Transverse colon (tissue), 4 donors: ENCODE measurements at regions not wholly inside any gene's neighbourhood (a gene's known extent, or its start where the extent isn't known, plus 50 kb on each side); places are given as distances from the start of the nearest gene placed in this dataset.

Experiments
- DNase-seq: peaks from one replicate; pipeline ENCODE4 v3.0.0-alpha.2; 2019
- H3K27ac ChIP-seq, 4 donors: fragments of 200-600 bp; sonication (generic); 2 replicates each; pipeline ENCODE4 v1.5.1; 2016 to 2018; ENCODE audit warnings: inconsistent platforms in 4 of 4
- H3K27me3 ChIP-seq: fragments of 200-600 bp; sonication (generic); 2 replicates; pipeline ENCODE4 v1.5.1; 2017; ENCODE audit warnings: inconsistent platforms
- H3K36me3 ChIP-seq, 4 donors: fragments of 200-600 bp; sonication (generic); 2 replicates each; pipeline ENCODE4 v1.5.1; 2017 to 2019; ENCODE audit warnings: inconsistent platforms in 4 of 4
- H3K4me1 ChIP-seq, 4 donors: fragments of 200-600 bp; sonication (generic); 2 replicates each; pipeline ENCODE4 v1.5.1; 2017 to 2020; ENCODE audit warnings: inconsistent platforms in 4 of 4
- H3K4me3 ChIP-seq, 4 donors: fragments of 200-600 bp; sonication (generic); 1 replicate in 1 of 4; 2 replicates in 3 of 4; pipeline versions ENCODE4 v1.5.1 to v1.6.1; 2017 to 2019; ENCODE audit warnings: inconsistent platforms in 4 of 4
- H3K9me3 ChIP-seq, 2 donors: fragments of 200-600 bp; sonication (generic); 2 replicates each; pipeline ENCODE4 v1.5.1; 2017 to 2019; ENCODE audit warnings: inconsistent platforms in 2 of 2
- EP300 ChIP-seq: sonication (generic); formaldehyde crosslinking; IDR thresholded peaks from one replicate; pipeline ENCODE4 v1.6.1; 2017; ENCODE audit warnings: antibody characterized with exemption, low read depth
- POLR2A ChIP-seq: fragments of 450-650 bp; IDR thresholded peaks from one replicate; pipeline ENCODE4 v1.6.1; 2016; ENCODE audit warnings: antibody characterized with exemption, mild to moderate bottlenecking, moderate library complexity
- POLR2AphosphoS5 ChIP-seq, 3 donors: sonication (generic); formaldehyde crosslinking; IDR thresholded peaks; one replicate each; pipeline ENCODE4 v1.6.1; 2016; ENCODE audit warnings: antibody characterized with exemption in 3 of 3
- WGBS, 2 donors: methylation state at CpG; one replicate each; pipeline ENCODE4 v1.1.5; 2018; ENCODE audit warnings: low coverage in 1 of 2; 5-methylcytosine and 5-hydroxymethylcytosine counted together
- in situ Hi-C, 4 donors: fragments of 200-750 bp; cut with MboI; loops; one replicate each; pipeline versions ENCODE4 v1.15.0 to v1.15.1; 2017; ENCODE audit warnings: low sequenced_read_pairs in 3 of 4, low pct_ligation_motif_present in 1 of 4, low pct_unique_long_range_greater_than_20kb in 1 of 4
- intact Hi-C: fragments of 100-400 bp; cut with DNase I; formaldehyde crosslinking; loops from one replicate; pipeline ENCODE4 v1.15.1; 2023; ENCODE audit warnings: low total_unique reads
- TF ChIP-seq, protein P1 (sequence below), 5 experiments: fragments of 200-600 bp in 3 of 5; fragments of 450-650 bp in 2 of 5; sonication (generic) in 3 of 5; IDR thresholded peaks; 1 replicate in 2 of 5; 2 replicates in 3 of 5; pipeline ENCODE4 v1.5.1; 2016 to 2017; ENCODE audit warnings: antibody characterized with exemption in 5 of 5, inconsistent platforms in 3 of 5, mild to moderate bottlenecking in 2 of 5, moderate library complexity in 1 of 5

- DNase-seq: no peak
- H3K9me3 ChIP-seq: no peaks in the 10 kb centered on the region
- H3K4me1 ChIP-seq: no peaks in the 10 kb centered on the region
- no peaks in the 10 kb centered on the region for H3K27me3 ChIP-seq
- no peak overlapping the region for H3K4me3 ChIP-seq
- H3K36me3 ChIP-seq: no peaks in the 10 kb centered on the region
- intact Hi-C loops (no loop called here), in situ Hi-C loops (no loop called here)
- TF ChIP-seq, protein P1, sequence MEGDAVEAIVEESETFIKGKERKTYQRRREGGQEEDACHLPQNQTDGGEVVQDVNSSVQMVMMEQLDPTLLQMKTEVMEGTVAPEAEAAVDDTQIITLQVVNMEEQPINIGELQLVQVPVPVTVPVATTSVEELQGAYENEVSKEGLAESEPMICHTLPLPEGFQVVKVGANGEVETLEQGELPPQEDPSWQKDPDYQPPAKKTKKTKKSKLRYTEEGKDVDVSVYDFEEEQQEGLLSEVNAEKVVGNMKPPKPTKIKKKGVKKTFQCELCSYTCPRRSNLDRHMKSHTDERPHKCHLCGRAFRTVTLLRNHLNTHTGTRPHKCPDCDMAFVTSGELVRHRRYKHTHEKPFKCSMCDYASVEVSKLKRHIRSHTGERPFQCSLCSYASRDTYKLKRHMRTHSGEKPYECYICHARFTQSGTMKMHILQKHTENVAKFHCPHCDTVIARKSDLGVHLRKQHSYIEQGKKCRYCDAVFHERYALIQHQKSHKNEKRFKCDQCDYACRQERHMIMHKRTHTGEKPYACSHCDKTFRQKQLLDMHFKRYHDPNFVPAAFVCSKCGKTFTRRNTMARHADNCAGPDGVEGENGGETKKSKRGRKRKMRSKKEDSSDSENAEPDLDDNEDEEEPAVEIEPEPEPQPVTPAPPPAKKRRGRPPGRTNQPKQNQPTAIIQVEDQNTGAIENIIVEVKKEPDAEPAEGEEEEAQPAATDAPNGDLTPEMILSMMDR (IDR thresholded peaks at IDR 0.05): no peak
- TF ChIP-seq EP300 (no peak), POLR2A (no peak), POLR2AphosphoS5 (IDR thresholded peaks at IDR 0.05) (no peak)
- 64 to 100% methylated on average over 1 to 7 of the region's 7 CpGs for WGBS, 2 donors
- no peak overlapping the region for H3K27ac ChIP-seq
Observed at GRCh38 chr7:47664650-47665195, 82.8 kb upstream of the TNS3 start.

GRCh38 chr7:47663851-47664250 lies 81.9 kb upstream of the TNS3 start:
- in situ Hi-C loops (no loop called here), intact Hi-C loops (no loop called here)
- H3K9me3 ChIP-seq: no peaks in the 10 kb centered on the region
- H3K27ac ChIP-seq: no peak overlapping the region
- no peak overlapping the region for H3K4me3 ChIP-seq
- 73 to 95% methylated on average over 1 of the region's 1 CpG for WGBS, 2 donors
- no peaks in the 10 kb centered on the region for H3K4me1 ChIP-seq
- H3K36me3 ChIP-seq: no peaks in the 10 kb centered on the region
- no peaks in the 10 kb centered on the region for H3K27me3 ChIP-seq
- no peak for DNase-seq
- TF ChIP-seq POLR2A: no peak
- no peak for TF ChIP-seq EP300
- TF ChIP-seq POLR2AphosphoS5 (IDR thresholded peaks at IDR 0.05): no peak
- TF ChIP-seq, protein P1 (IDR thresholded peaks at IDR 0.05): no peak

GRCh38 chr7:47663213-47663612 lies 81.3 kb upstream of the TNS3 start:
- Histone ChIP-seq H3K27me3 (no peaks in the 10 kb centered on the region), H3K27ac (no peak overlapping the region), H3K4me3 (no peak overlapping the region), H3K4me1 (no peaks in the 10 kb centered on the region), H3K9me3 (no peaks in the 10 kb centered on the region), H3K36me3 (no peaks in the 10 kb centered on the region)
- WGBS, 2 donors: 79 to 87% methylated on average over 5 of the region's 5 CpGs
- intact Hi-C loops (no loop called here), in situ Hi-C loops (no loop called here)
- TF ChIP-seq EP300: no peak
- TF ChIP-seq POLR2A: no peak
- no peak for TF ChIP-seq POLR2AphosphoS5 (IDR thresholded peaks at IDR 0.05)
- TF ChIP-seq, protein P1 (IDR thresholded peaks at IDR 0.05): no peak
- DNase-seq: no peak

GRCh38 chr7:47661051-47661714 lies 79.3 kb upstream of the TNS3 start:
- Histone ChIP-seq H3K4me1 (no peaks in the 10 kb centered on the region), H3K9me3 (no peaks in the 10 kb centered on the region), H3K27ac (no peak overlapping the region), H3K36me3 (no peaks in the 10 kb centered on the region), H3K4me3 (no peak overlapping the region), H3K27me3 (no peaks in the 10 kb centered on the region)
- DNase-seq: no peak
- intact Hi-C loops: no loop called here
- in situ Hi-C loops: no loop called here
- TF ChIP-seq EP300: no peak
- TF ChIP-seq POLR2A: no peak
- no peak for TF ChIP-seq POLR2AphosphoS5 (IDR thresholded peaks at IDR 0.05)
- TF ChIP-seq, protein P1 (IDR thresholded peaks at IDR 0.05): no peak
- 80 to 100% methylated on average over 1 to 7 of the region's 7 CpGs for WGBS, 2 donors
